HG03520 (cell line): ENCODE measurements at regions not wholly inside any gene's neighbourhood (a gene's known extent, or its start where the extent isn't known, plus 50 kb on each side); places are given as distances from the start of the nearest gene placed in this dataset.

Source experiments
- ATAC-seq: cut with Tn5 transposase; IDR thresholded peaks from one replicate; pipeline ENCODE4 v1.9.1; 2021; ENCODE audit warnings: mild to moderate bottlenecking, moderate library complexity; ENCODE audit not compliant: unreplicated experiment

GRCh38 chr4:20504146-20504545 is 196.1 kb upstream of the PACRGL start:
- no peak for ATAC-seq

GRCh38 chr4:20505927-20506326 is 194.3 kb upstream of the PACRGL start:
- no peak for ATAC-seq

GRCh38 chr4:20506827-20507226 is 193.4 kb upstream of the PACRGL start:
- ATAC-seq, result no peak

GRCh38 chr4:20509315-20509714 is 190.9 kb upstream of the PACRGL start:
- no peak for ATAC-seq

GRCh38 chr4:20512033-20512792 is 188.0 kb upstream of the PACRGL start:
- ATAC-seq, result no peak

- ATAC-seq, result no peak
These were observed 187.3 kb upstream of the PACRGL start for GRCh38 chr4:20512985-20513384.

GRCh38 chr4:20520901-20521300 is 179.4 kb upstream of the PACRGL start:
- no peak for ATAC-seq

GRCh38 chr4:20528508-20528907 is 171.8 kb upstream of the PACRGL start:
- ATAC-seq, result no peak

GRCh38 chr4:20529691-20530090 is 170.6 kb upstream of the PACRGL start:
- ATAC-seq, result no peak

GRCh38 chr4:20532116-20532790 is 168.0 kb upstream of the PACRGL start:
- ATAC-seq, result no peak

- ATAC-seq, result no peak
These were observed 167.1 kb upstream of the PACRGL start for GRCh38 chr4:20532871-20533870.

- ATAC-seq, result no peak
These were observed 161.4 kb upstream of the PACRGL start for GRCh38 chr4:20538905-20539304.

- ATAC-seq, result no peak
These were observed 157.1 kb upstream of the PACRGL start for GRCh38 chr4:20543131-20543530.

- no peak for ATAC-seq
These were observed 155.6 kb upstream of the PACRGL start for GRCh38 chr4:20544645-20545044.

- no peak for ATAC-seq
These were observed 148.3 kb upstream of the PACRGL start for GRCh38 chr4:20552004-20552403.

GRCh38 chr4:20554134-20554533 is 146.1 kb upstream of the PACRGL start:
- ATAC-seq, result no peak

- ATAC-seq, result no peak
These were observed 135.1 kb upstream of the PACRGL start for GRCh38 chr4:20565075-20565721.

GRCh38 chr4:20570981-20571715 is 129.1 kb upstream of the PACRGL start:
- no peak for ATAC-seq

- ATAC-seq, result no peak
These were observed 127.3 kb upstream of the PACRGL start for GRCh38 chr4:20572976-20573375.

GRCh38 chr4:20574986-20575385 is 125.3 kb upstream of the PACRGL start:
- ATAC-seq, result no peak
